Activated naive CD8-positive, alpha-beta T cell treated with anti-CD3 and anti-CD28 coated beads, Interleukin-2, amount 10 ng/mL, durations not matched to agents 7 days and 5 days (primary cell): ENCODE measurements at regions not wholly inside any gene's neighbourhood (a gene's known extent, or its start where the extent isn't known, plus 50 kb on each side); places are given as distances from the start of the nearest gene placed in this dataset.
A peak's percentile ranks its signal among the peaks of the same experiment; 100 is the strongest.

Source experiments
- ATAC-seq: fragments of 150-1000 bp; cut with Tn5 transposase; one replicate; pipeline ENCODE4 v1.10.0; 2021; ENCODE audit warnings: low read depth, moderate library complexity
- POLR2A ChIA-PET: fragments of 350-600 bp; sonication (Branson Sonifier 250); formaldehyde crosslinking; loops from one replicate; lab custom pipeline; 2021; ENCODE audit warnings: antibody characterized with exemption; lab: Charles Lee
- DNase-seq: peaks from one replicate; pipeline ENCODE4 v3.0.0; 2021
- H3K27ac Mint-ChIP-seq: one replicate; pipeline ENCODE4 v1.8.0; 2022; ENCODE audit warnings: mild to moderate bottlenecking, mixed read lengths
- H3K27me3 Mint-ChIP-seq: one replicate; pipeline ENCODE4 v1.8.0; 2022; ENCODE audit warnings: mild to moderate bottlenecking, moderate library complexity, mixed read lengths
- H3K36me3 Mint-ChIP-seq: one replicate; pipeline ENCODE4 v1.8.0; 2021; ENCODE audit warnings: mild to moderate bottlenecking, mixed read lengths
- H3K4me1 Mint-ChIP-seq: one replicate; pipeline ENCODE4 v1.8.0; 2021; ENCODE audit warnings: mixed read lengths
- H3K4me3 Mint-ChIP-seq: one replicate; pipeline ENCODE4 v1.8.0; 2022; ENCODE audit warnings: mild to moderate bottlenecking, moderate library complexity, mixed read lengths
- H3K9me3 Mint-ChIP-seq: one replicate; pipeline ENCODE4 v1.8.0; 2021; ENCODE audit warnings: mixed read lengths

GRCh38 chr2:37425408-37425807 is 81.0 kb downstream of the QPCT start:
- DNase-seq (no peak), ATAC-seq (no peak)
- H3K9me3 Mint-ChIP-seq, result peaks cover 8% of the 10 kb centered on the region
- H3K27me3 Mint-ChIP-seq, result peaks cover 3% of the 10 kb centered on the region
- H3K36me3 Mint-ChIP-seq, result no peaks in the 10 kb centered on the region
- H3K4me1 Mint-ChIP-seq, result no peaks in the 10 kb centered on the region
- POLR2A ChIA-PET, result no interaction called here
- H3K4me3 Mint-ChIP-seq, result no peak overlapping the region
- H3K27ac Mint-ChIP-seq, result no peak overlapping the region

GRCh38 chr2:37427241-37427640 is 82.8 kb downstream of the QPCT start:
- POLR2A ChIA-PET, result no interaction called here
- Mint-ChIP-seq H3K36me3 (no peaks in the 10 kb centered on the region), H3K27ac (no peak overlapping the region), H3K4me3 (no peak overlapping the region), H3K27me3 (peaks cover 3% of the 10 kb centered on the region), H3K9me3 (peaks cover 8% of the 10 kb centered on the region), H3K4me1 (no peaks in the 10 kb centered on the region)
- DNase-seq (no peak), ATAC-seq (no peak)

DNA sequence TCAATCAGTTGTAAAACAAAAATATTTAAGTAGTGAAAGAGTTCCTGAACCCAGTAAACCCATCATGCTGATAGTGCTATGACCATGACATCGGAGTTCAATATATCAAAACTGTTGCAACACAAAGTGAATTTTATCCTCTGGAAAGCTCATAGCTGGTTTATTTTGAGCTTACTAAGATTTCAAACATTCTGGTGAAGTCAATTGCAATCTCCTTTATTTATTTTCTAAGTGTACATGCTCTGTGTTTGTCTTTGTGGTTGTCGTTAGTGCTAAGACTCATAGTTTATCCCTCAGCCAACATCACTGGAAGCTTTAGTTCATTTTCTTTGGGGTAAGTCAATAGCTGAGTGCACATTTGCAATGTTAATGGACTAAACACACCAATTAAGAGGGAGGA is 91.9 kb downstream of the QPCT start:
- DNase-seq, result no peak
- peaks cover 1% of the 10 kb centered on the region for H3K9me3 Mint-ChIP-seq
- no peak overlapping the region for H3K27ac Mint-ChIP-seq
- no peak for ATAC-seq
- H3K4me3 Mint-ChIP-seq, result no peak overlapping the region
- H3K4me1 Mint-ChIP-seq, result no peaks in the 10 kb centered on the region
- POLR2A ChIA-PET, result no interaction called here
- peaks cover 8% of the 10 kb centered on the region for H3K27me3 Mint-ChIP-seq
- H3K36me3 Mint-ChIP-seq, result no peaks in the 10 kb centered on the region

DNA sequence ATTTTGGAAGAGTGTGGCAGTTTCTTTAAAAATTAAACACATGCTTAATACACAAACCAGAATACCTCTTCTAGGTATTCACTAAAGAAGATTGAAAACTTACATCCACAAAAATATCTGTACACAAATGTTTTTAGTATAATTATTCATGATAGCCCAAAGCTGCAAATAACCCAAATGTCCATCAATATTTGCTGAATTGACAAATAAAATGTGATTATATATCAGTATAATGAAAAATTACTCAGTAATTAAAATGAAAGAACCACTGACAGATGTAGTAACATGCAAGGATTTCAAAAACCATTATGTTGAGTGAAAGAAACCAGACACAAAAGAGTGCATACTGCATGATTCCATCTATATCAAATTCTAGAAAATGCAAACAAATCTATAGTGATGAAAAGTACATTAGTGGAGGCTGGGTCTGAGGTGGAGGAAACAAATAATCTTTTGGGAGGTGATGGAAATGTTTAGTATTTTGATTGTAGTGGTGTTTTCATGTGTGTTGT is 94.8 kb downstream of the QPCT start:
- DNase-seq (no peak), ATAC-seq (no peak)
- Mint-ChIP-seq H3K4me1 (no peaks in the 10 kb centered on the region), H3K27me3 (peaks cover 11% of the 10 kb centered on the region), H3K4me3 (no peak overlapping the region), H3K36me3 (no peaks in the 10 kb centered on the region), H3K27ac (no peak overlapping the region), H3K9me3 (peaks cover 5% of the 10 kb centered on the region)
- POLR2A ChIA-PET, result no interaction called here

- POLR2A ChIA-PET, result no interaction called here
- DNase-seq, result no peak
- H3K9me3 Mint-ChIP-seq, result peaks cover 5% of the 10 kb centered on the region
- no peak overlapping the region for H3K27ac Mint-ChIP-seq
- H3K27me3 Mint-ChIP-seq, result peaks cover 7% of the 10 kb centered on the region
- H3K4me3 Mint-ChIP-seq, result no peak overlapping the region
- H3K4me1 Mint-ChIP-seq, result no peaks in the 10 kb centered on the region
- no peak for ATAC-seq
- no peaks in the 10 kb centered on the region for H3K36me3 Mint-ChIP-seq
Measured at GRCh38 chr2:37441055-37441454, 96.6 kb downstream of the QPCT start.

DNA sequence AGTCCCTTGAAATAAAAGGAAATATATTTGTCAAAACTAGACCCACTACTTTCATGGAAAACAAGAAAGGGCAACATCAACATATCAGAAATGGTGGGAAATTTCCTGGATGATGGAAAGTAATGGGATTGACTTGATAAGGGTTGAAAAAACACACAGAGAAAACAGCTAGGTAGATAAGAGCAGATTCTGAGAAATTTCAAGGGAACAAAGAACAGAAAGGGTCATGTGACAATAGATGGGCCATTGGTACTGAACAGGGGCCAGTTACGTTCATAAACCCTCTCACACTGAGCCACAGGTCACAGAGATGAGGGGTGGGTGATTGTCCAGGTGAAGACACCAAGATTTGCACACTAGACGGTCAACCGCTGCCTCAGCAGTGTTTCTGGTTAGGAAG is 98.7 kb downstream of the QPCT start:
- DNase-seq (no peak), ATAC-seq (no peak)
- Mint-ChIP-seq H3K4me1 (no peaks in the 10 kb centered on the region), H3K27me3 (peaks cover 9% of the 10 kb centered on the region), H3K36me3 (no peaks in the 10 kb centered on the region), H3K4me3 (no peak overlapping the region), H3K9me3 (peaks cover 3% of the 10 kb centered on the region), H3K27ac (no peak overlapping the region)
- POLR2A ChIA-PET, result no interaction called here

DNA sequence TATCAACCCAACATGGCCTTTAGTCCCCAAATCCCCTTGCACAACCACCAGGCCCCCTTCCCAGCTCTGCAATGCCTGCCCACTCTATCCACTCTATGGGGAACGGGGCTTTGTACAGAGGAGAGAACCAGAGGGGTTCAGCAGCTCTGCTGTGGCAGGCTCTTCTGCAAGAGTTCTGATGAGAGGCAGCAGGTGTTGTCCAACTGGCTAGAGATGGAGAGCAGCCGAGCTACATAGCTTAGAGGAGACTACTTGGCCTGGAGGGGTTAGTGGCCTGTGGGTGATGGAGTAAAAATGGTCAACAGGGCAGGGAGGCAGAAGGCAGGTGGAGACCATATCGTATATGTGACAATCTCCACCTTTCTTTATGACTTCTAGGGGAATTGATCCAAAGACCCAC is 103.0 kb downstream of the QPCT start:
- POLR2A ChIA-PET, result no interaction called here
- peaks cover 11% of the 10 kb centered on the region for H3K27me3 Mint-ChIP-seq
- no peak overlapping the region for H3K4me3 Mint-ChIP-seq
- ATAC-seq, result no peak
- no peak for DNase-seq
- H3K4me1 Mint-ChIP-seq, result peaks cover 4% of the 10 kb centered on the region
- no peak overlapping the region for H3K27ac Mint-ChIP-seq
- H3K36me3 Mint-ChIP-seq, result peaks cover 3% of the 10 kb centered on the region
- no peaks in the 10 kb centered on the region for H3K9me3 Mint-ChIP-seq

DNA sequence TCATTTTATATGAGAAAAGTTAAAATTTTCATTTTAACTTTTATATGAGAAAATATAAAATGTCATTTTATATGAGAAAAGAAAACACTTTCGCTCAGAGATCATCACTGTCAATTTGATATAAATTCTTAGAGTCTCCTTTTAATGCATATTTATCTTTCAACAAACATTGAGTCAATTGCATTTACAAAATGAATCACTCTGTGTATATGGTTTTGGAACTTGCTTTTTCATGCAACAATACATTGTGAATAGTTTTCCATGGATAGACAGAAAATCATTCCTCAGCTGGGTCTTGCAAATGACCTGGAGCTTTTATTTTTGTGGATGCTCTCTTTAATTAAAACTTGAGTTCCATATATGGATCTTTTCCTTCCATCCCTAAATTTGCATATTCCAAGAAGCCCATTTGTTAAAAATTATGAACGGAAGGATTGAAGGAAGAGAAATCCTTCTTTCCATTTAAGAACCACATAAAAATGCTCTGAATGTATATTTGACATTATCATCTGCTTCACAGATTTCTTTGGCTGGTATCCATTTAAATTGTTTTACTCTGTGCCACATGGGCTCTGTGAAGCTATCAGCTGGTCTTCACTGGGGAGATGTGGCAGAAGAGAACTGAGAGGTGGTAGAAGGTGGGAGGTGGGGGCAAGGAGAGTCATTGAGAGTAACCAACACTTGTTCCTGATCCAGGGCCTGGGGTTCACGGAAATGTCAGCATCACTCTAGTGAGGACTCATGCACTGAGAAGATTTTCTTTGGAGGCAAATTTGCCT is 104.1 kb downstream of the QPCT start:
- Mint-ChIP-seq H3K4me3 (no peak overlapping the region), H3K9me3 (peaks cover 2% of the 10 kb centered on the region), H3K4me1 (peaks cover 12% of the 10 kb centered on the region), H3K27me3 (peaks cover 9% of the 10 kb centered on the region), H3K27ac (no peak overlapping the region), H3K36me3 (peaks cover 6% of the 10 kb centered on the region)
- POLR2A ChIA-PET, result no interaction called here
- ATAC-seq (no peak), DNase-seq (no peak)

GRCh38 chr2:37449761-37450296 is 105.4 kb downstream of the QPCT start:
- H3K4me3 Mint-ChIP-seq, result no peak overlapping the region
- POLR2A ChIA-PET, result no interaction called here
- peaks cover 4% of the 10 kb centered on the region for H3K27me3 Mint-ChIP-seq
- H3K4me1 Mint-ChIP-seq, result peaks cover 12% of the 10 kb centered on the region
- DNase-seq, result no peak
- H3K9me3 Mint-ChIP-seq, result peaks cover 2% of the 10 kb centered on the region
- ATAC-seq, result no peak
- H3K27ac Mint-ChIP-seq, result no peak overlapping the region
- H3K36me3 Mint-ChIP-seq, result peaks cover 6% of the 10 kb centered on the region

DNA sequence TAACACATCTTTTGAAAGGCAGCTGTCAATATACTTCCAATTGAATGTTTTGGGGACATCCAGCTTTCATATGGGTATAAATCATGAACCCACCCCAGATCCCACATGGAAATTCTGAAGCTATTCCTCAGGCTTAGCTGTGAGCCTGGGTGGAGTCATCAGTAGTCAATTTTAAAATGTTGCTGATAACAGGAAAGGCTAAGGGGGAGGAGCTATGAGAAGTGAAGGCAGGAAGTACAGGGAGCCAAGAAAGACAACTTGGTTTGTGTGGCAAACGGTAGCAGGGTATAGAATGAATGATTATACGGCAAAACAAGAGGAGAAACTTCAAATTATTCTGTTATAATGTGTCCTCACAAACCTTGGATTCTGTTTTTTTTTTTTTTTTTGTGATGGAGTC is 108.6 kb downstream of the QPCT start:
- H3K4me3 Mint-ChIP-seq, result peak overlapping the region; percentile 66
- POLR2A ChIA-PET, result no interaction called here
- peaks cover 16% of the 10 kb centered on the region for H3K36me3 Mint-ChIP-seq
- H3K27ac Mint-ChIP-seq, result peak overlapping the region; percentile 82
- ATAC-seq (peak; percentile 61), DNase-seq (no peak)
- peaks cover 2% of the 10 kb centered on the region for H3K27me3 Mint-ChIP-seq
- peaks cover 2% of the 10 kb centered on the region for H3K9me3 Mint-ChIP-seq
- H3K4me1 Mint-ChIP-seq, result peaks cover 29% of the 10 kb centered on the region

DNA sequence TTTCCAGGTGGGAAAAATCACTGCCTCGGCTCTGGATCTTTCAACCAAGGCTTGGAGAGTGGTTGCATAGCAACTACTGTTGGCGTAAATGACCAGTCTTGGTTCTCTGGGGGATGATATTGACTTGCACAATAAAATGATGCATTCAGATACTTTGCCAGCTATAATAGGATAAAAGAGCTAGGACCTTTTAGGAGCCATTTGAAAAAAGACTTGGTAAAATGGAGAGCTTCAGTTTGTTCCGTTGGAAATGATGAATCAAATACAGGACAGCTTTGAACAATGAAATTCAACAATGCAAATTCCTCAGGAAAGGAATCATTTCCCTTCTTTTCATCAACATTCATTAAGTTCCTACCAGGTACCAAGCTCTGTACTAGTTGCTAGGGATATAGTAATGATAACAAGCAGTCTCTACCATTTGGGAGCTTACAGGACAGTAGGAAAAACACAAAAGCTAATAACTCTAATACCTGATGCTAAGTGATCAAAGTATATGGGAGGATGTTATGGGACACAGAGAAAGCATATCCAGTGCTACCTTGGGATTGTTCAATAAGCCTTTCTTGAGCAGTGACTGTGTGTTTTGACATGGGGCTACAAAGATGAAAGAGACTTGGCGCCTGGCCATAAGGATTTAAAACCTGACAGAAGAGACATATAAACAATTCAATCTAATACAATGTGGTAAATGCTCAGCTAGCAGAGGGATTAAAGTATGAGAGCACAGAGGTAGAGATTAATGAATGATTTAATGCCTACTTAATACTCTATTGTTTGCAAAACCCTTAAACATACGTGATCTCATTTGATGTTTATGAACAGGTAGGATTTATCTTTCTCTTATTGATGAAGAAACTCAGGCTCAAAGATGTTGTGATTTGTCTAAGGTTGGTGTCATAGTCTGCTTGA is 110.7 kb downstream of the QPCT start:
- Mint-ChIP-seq H3K36me3 (peaks cover 16% of the 10 kb centered on the region), H3K4me3 (no peak overlapping the region), H3K27me3 (no peaks in the 10 kb centered on the region), H3K9me3 (peaks cover 2% of the 10 kb centered on the region), H3K27ac (no peak overlapping the region), H3K4me1 (peaks cover 29% of the 10 kb centered on the region)
- DNase-seq, result no peak
- POLR2A ChIA-PET, result no interaction called here
- no peak for ATAC-seq

DNA sequence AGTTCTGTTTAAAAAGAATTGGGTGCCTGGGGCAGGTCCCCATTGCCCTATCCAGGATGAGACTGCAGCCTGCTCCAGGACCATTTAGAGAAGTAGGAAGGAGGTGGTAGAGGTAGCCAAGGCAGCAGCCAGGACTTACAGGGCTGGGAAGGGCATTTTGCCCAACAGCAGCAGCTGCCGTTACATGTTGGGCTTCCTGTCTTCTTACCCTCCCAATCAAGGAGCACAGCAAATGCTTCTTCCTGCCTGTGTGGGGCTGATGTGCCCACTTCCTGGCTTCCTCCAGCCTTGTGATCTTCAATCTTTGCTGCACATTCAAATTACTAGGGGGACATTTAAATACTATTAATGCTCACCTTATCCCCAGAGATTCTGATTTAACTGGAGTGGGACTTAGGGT is 112.0 kb downstream of the QPCT start:
- H3K27me3 Mint-ChIP-seq, result no peaks in the 10 kb centered on the region
- H3K4me1 Mint-ChIP-seq, result peaks cover 29% of the 10 kb centered on the region
- H3K36me3 Mint-ChIP-seq, result peaks cover 16% of the 10 kb centered on the region
- H3K4me3 Mint-ChIP-seq, result peak overlapping the region; percentile 61
- H3K27ac Mint-ChIP-seq, result peak overlapping the region; percentile 85
- DNase-seq (peak; percentile 45), ATAC-seq (peak; percentile 96)
- H3K9me3 Mint-ChIP-seq, result peaks cover 6% of the 10 kb centered on the region
- POLR2A ChIA-PET, result interaction anchor here (0.6 kb wide), 2 partner anchors 42 to 338 kb away, joined by 3 to 4 read pairs; no protein-coding TSS in a partner anchor

DNA sequence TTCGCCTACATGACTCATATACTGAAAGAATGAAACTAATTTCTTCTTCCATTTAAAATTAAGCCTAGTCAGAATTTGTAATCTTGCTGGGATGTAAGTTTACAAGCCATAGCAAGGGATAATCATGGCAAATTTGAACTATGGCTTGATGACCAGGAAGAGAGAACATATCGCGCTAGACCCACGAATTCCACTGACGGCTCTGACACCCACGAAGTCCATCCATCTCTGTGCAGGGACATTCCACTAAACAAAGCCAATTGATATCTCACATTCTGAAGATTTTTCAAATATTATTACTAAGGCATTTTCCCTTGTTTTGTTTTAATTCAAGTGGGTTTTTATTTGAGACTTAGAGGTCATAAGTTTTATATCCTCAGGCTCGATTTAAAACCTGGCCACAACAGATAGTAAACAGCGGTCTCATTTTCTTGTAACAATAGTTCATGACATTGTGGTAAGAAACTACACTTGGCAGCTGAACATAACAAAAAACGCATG is 113.0 kb downstream of the QPCT start:
- Mint-ChIP-seq H3K9me3 (peaks cover 6% of the 10 kb centered on the region), H3K4me3 (no peak overlapping the region), H3K27me3 (no peaks in the 10 kb centered on the region), H3K4me1 (peaks cover 27% of the 10 kb centered on the region), H3K36me3 (peaks cover 14% of the 10 kb centered on the region), H3K27ac (no peak overlapping the region)
- POLR2A ChIA-PET, result no interaction called here
- ATAC-seq (no peak), DNase-seq (no peak)
